ENCODE measurements at regions not wholly inside any gene's neighbourhood (a gene's known extent, or its start where the extent isn't known, plus 50 kb on each side); places are given as distances from the start of the nearest gene placed in this dataset.

DNA sequence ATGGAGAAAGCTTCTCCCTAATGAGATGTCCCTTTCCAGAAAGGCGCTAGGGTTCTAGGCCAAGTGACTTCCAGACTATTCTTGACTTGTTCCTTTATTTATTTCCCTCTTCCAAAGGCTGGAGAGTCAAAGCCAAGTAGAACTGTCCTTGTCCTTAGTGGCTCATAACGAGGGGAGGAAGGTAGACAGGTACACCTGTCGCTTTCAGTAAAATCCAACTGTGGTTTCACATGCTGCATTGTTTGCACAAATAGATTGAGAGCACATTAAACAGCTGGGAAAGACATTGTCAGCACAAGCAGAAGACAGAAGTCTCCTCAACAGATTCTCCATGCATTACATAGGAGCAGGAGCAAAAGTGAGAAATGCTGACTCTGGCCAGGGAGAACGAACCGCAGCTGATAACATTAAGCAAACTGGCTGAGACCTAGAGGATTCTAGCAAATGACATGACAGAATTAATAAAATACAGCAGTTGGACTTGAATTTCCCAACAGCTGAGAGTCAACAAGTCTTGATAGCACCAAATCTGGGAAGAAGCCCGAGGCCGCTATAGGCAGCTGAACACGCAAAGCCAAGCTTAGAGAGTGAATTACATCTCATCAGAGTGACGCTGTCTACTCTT, 227.7 kb downstream of the TLE3 start:
- H3K27ac Mint-ChIP-seq: no peak overlapping the region
- peaks cover 13% of the 10 kb centered on the region for H3K36me3 Mint-ChIP-seq
- ATAC-seq (no peak), DNase-seq (ENCODE audit: low spot score) (no peak)
- CTCF ChIA-PET: no interaction called here
- peaks cover 34% of the 10 kb centered on the region for H3K9me3 Mint-ChIP-seq
- H3K27me3 Mint-ChIP-seq (ENCODE audit: low read depth): peaks cover 4% of the 10 kb centered on the region; the same call in 1 of the 2 replicates
- TF ChIP-seq, protein P1, sequence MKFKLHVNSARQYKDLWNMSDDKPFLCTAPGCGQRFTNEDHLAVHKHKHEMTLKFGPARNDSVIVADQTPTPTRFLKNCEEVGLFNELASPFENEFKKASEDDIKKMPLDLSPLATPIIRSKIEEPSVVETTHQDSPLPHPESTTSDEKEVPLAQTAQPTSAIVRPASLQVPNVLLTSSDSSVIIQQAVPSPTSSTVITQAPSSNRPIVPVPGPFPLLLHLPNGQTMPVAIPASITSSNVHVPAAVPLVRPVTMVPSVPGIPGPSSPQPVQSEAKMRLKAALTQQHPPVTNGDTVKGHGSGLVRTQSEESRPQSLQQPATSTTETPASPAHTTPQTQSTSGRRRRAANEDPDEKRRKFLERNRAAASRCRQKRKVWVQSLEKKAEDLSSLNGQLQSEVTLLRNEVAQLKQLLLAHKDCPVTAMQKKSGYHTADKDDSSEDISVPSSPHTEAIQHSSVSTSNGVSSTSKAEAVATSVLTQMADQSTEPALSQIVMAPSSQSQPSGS (CRISPR knock-in tag; IDR thresholded peaks at IDR 0.05; ENCODE audit: borderline replicate concordance, low read depth): no peak
- TF ChIP-seq NR2C2 (CRISPR knock-in tag; IDR thresholded peaks at IDR 0.05) (no peak), NR3C1 (CRISPR knock-in tag; conservative IDR thresholded peaks at IDR 0.05; ENCODE audit: low read depth) (no peak), ZNF416 (CRISPR knock-in tag; IDR thresholded peaks at IDR 0.05) (no peak), JAZF1 (CRISPR knock-in tag; IDR thresholded peaks at IDR 0.05) (no peak), NFATC4 (CRISPR knock-in tag; IDR thresholded peaks at IDR 0.05) (no peak), SP1 (CRISPR knock-in tag; conservative IDR thresholded peaks at IDR 0.05) (no peak), ZBTB21 (CRISPR knock-in tag; IDR thresholded peaks at IDR 0.05; ENCODE audit: borderline replicate concordance) (no peak), CREM (CRISPR knock-in tag; IDR thresholded peaks at IDR 0.05) (no peak), OVOL2 (CRISPR knock-in tag; IDR thresholded peaks at IDR 0.05; ENCODE audit: borderline replicate concordance) (no peak), FOXK1 (CRISPR knock-in tag; IDR thresholded peaks at IDR 0.05) (no peak), GRHL2 (CRISPR knock-in tag; IDR thresholded peaks at IDR 0.05; ENCODE audit: insufficient replicate concordance, severe bottlenecking) (no peak), ZNF317 (CRISPR knock-in tag; IDR thresholded peaks at IDR 0.05; ENCODE audit: borderline replicate concordance, low read depth) (no peak)
- TF ChIP-seq, protein P2, sequence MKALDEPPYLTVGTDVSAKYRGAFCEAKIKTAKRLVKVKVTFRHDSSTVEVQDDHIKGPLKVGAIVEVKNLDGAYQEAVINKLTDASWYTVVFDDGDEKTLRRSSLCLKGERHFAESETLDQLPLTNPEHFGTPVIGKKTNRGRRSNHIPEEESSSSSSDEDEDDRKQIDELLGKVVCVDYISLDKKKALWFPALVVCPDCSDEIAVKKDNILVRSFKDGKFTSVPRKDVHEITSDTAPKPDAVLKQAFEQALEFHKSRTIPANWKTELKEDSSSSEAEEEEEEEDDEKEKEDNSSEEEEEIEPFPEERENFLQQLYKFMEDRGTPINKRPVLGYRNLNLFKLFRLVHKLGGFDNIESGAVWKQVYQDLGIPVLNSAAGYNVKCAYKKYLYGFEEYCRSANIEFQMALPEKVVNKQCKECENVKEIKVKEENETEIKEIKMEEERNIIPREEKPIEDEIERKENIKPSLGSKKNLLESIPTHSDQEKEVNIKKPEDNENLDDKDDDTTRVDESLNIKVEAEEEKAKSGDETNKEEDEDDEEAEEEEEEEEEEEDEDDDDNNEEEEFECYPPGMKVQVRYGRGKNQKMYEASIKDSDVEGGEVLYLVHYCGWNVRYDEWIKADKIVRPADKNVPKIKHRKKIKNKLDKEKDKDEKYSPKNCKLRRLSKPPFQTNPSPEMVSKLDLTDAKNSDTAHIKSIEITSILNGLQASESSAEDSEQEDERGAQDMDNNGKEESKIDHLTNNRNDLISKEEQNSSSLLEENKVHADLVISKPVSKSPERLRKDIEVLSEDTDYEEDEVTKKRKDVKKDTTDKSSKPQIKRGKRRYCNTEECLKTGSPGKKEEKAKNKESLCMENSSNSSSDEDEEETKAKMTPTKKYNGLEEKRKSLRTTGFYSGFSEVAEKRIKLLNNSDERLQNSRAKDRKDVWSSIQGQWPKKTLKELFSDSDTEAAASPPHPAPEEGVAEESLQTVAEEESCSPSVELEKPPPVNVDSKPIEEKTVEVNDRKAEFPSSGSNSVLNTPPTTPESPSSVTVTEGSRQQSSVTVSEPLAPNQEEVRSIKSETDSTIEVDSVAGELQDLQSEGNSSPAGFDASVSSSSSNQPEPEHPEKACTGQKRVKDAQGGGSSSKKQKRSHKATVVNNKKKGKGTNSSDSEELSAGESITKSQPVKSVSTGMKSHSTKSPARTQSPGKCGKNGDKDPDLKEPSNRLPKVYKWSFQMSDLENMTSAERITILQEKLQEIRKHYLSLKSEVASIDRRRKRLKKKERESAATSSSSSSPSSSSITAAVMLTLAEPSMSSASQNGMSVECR (CRISPR knock-in tag; IDR thresholded peaks at IDR 0.05; ENCODE audit: borderline replicate concordance): no peak
- TF ChIP-seq, protein P3, sequence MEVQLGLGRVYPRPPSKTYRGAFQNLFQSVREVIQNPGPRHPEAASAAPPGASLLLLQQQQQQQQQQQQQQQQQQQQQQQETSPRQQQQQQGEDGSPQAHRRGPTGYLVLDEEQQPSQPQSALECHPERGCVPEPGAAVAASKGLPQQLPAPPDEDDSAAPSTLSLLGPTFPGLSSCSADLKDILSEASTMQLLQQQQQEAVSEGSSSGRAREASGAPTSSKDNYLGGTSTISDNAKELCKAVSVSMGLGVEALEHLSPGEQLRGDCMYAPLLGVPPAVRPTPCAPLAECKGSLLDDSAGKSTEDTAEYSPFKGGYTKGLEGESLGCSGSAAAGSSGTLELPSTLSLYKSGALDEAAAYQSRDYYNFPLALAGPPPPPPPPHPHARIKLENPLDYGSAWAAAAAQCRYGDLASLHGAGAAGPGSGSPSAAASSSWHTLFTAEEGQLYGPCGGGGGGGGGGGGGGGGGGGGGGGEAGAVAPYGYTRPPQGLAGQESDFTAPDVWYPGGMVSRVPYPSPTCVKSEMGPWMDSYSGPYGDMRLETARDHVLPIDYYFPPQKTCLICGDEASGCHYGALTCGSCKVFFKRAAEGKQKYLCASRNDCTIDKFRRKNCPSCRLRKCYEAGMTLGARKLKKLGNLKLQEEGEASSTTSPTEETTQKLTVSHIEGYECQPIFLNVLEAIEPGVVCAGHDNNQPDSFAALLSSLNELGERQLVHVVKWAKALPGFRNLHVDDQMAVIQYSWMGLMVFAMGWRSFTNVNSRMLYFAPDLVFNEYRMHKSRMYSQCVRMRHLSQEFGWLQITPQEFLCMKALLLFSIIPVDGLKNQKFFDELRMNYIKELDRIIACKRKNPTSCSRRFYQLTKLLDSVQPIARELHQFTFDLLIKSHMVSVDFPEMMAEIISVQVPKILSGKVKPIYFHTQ (CRISPR knock-in tag; IDR thresholded peaks at IDR 0.05): no peak
- TF ChIP-seq, protein P4, sequence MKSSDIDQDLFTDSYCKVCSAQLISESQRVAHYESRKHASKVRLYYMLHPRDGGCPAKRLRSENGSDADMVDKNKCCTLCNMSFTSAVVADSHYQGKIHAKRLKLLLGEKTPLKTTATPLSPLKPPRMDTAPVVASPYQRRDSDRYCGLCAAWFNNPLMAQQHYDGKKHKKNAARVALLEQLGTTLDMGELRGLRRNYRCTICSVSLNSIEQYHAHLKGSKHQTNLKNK (CRISPR knock-in tag; IDR thresholded peaks at IDR 0.05): no peak
- no peak overlapping the region for H3K4me3 Mint-ChIP-seq
- POLR2A ChIA-PET: interaction anchor here (1.1 kb wide), 1 partner anchor 13 kb away, joined by 4 read pairs; no protein-coding TSS in a partner anchor
- no peaks in the 10 kb centered on the region for H3K4me1 Mint-ChIP-seq

All from WTC11 (cell line).